IMR-90 (cell line): ENCODE measurements at regions not wholly inside any gene's neighbourhood (a gene's known extent, or its start where the extent isn't known, plus 50 kb on each side); places are given as distances from the start of the nearest gene placed in this dataset.

Experiments
- ATAC-seq: fragments of 200-7000 bp; cut with Tn5 transposase; 2 replicates; pipeline ENCODE4 v1.9.1; 2020; ENCODE audit warnings: low read depth, mild to moderate bottlenecking, moderate library complexity
- BruUV-seq: library from RNA; stranded (reverse); fragments of 400-500 nt; replicated peaks from 2 replicates; lab custom pipeline; 2021; lab: Mats Ljungman, UMichigan
- CTCF ChIA-PET: fragments of 300-600 bp; formaldehyde crosslinking; extraction: SDS; loops from one replicate; lab custom pipeline; 2021; ENCODE audit warnings: antibody characterized with exemption; lab: Yijun Ruan, JAX
- POLR2A ChIA-PET: fragments of 300-600 bp; sonication (Branson Sonifier 250); formaldehyde crosslinking; loops from one replicate; lab custom pipeline; 2022; ENCODE audit warnings: antibody characterized with exemption; ENCODE audit not compliant: unreplicated experiment; lab: Charles Lee
- DNase-seq: peaks from one replicate; pipeline ENCODE4 v3.0.0; 2013
- H2AFZ ChIP-seq: replicated peaks from 2 replicates; pipeline ENCODE3; 2013; ENCODE audit warnings: low read length, mild to moderate bottlenecking; ENCODE audit not compliant: poor library complexity
- H2AK5ac ChIP-seq: 2 replicates; pipeline ENCODE4 v1.6.1; 2013; ENCODE audit warnings: low read depth, low read length, inconsistent platforms
- H2AK9ac ChIP-seq: replicated peaks from 2 replicates; pipeline ENCODE3; 2013; ENCODE audit warnings: mild to moderate bottlenecking, low read depth, low read length, moderate library complexity; ENCODE audit not compliant: poor library complexity
- H2BK120ac ChIP-seq: 2 replicates; pipeline ENCODE4 v1.6.1; 2013; ENCODE audit warnings: low read depth, low read length, inconsistent platforms
- H2BK15ac ChIP-seq: 3 replicates; pipeline ENCODE4 v1.6.1; 2013; ENCODE audit warnings: low read depth, low read length, inconsistent platforms
- H2BK20ac ChIP-seq: 2 replicates; pipeline ENCODE4 v1.6.1; 2013; ENCODE audit warnings: low read depth, mild to moderate bottlenecking, inconsistent platforms, low read length, moderate library complexity
- H2BK5ac ChIP-seq: 2 replicates; pipeline ENCODE4 v1.6.1; 2013; ENCODE audit warnings: mild to moderate bottlenecking, low read depth, low read length, inconsistent platforms; ENCODE audit not compliant: poor library complexity, severe bottlenecking
- H3K14ac ChIP-seq: replicated peaks from 2 replicates; pipeline ENCODE4 v1.6.1; 2013; ENCODE audit warnings: low read depth, low read length, inconsistent platforms
- H3K18ac ChIP-seq: 2 replicates; pipeline ENCODE4 v1.6.1; 2013; ENCODE audit warnings: low read depth, low read length, control low read depth
- H3K23ac ChIP-seq: 2 replicates; pipeline ENCODE4 v1.6.1; 2013; ENCODE audit warnings: low read depth, low read length, inconsistent platforms
- H3K27ac ChIP-seq: 2 replicates; pipeline ENCODE4 v1.5.1; 2013; ENCODE audit warnings: mild to moderate bottlenecking, control low read depth, low read length; ENCODE audit not compliant: insufficient read depth
- H3K27me3 ChIP-seq: 2 replicates; pipeline ENCODE4 v1.6.1; 2013; ENCODE audit warnings: low read length; ENCODE audit not compliant: control insufficient read depth, insufficient read depth
- H3K36me3 ChIP-seq: 2 replicates; pipeline ENCODE4 v1.6.1; 2013; ENCODE audit warnings: low read length, mixed read lengths; ENCODE audit not compliant: control insufficient read depth, insufficient read depth
- H3K4ac ChIP-seq: 2 replicates; pipeline ENCODE4 v1.6.1; 2013; ENCODE audit warnings: low read depth, low read length, inconsistent platforms
- H3K4me1 ChIP-seq: 2 replicates; pipeline ENCODE4 v1.6.1; 2013; ENCODE audit warnings: low read length, mixed read lengths; ENCODE audit not compliant: control insufficient read depth, insufficient read depth
- H3K4me2 ChIP-seq: 2 replicates; pipeline ENCODE4 v1.6.1; 2013; ENCODE audit warnings: low read depth, mild to moderate bottlenecking, control low read depth, low read length, moderate library complexity
- H3K4me3 ChIP-seq: 2 replicates; pipeline ENCODE4 v1.5.1; 2013; ENCODE audit warnings: low read depth, mild to moderate bottlenecking, control low read depth, low read length, moderate library complexity; ENCODE audit not compliant: insufficient read depth
- H3K56ac ChIP-seq: 2 replicates; pipeline ENCODE4 v1.6.1; 2013; ENCODE audit warnings: low read length, inconsistent platforms; ENCODE audit not compliant: insufficient read depth; ENCODE audit errors: extremely low read depth
- H3K79me1 ChIP-seq, 2 experiments: 2 replicates each; pipeline ENCODE4 v1.6.1; 2013; ENCODE audit warnings: low read length in 2 of 2, inconsistent platforms in 1 of 2, low read depth in 1 of 2
- H3K9ac ChIP-seq: 2 replicates; pipeline ENCODE4 v1.6.1; 2013; ENCODE audit warnings: low read depth, low read length, control low read depth
- H3K9me1 ChIP-seq: 2 replicates; pipeline ENCODE4 v1.6.1; 2013; ENCODE audit warnings: low read length, inconsistent platforms; ENCODE audit not compliant: insufficient read depth
- H3K9me3 ChIP-seq: 2 replicates; pipeline ENCODE4 v1.6.1; 2013; ENCODE audit warnings: low read length; ENCODE audit not compliant: control insufficient read depth, insufficient read depth
- H4K20me1 ChIP-seq: 2 replicates; pipeline ENCODE4 v1.6.1; 2013; ENCODE audit warnings: low read length, inconsistent platforms; ENCODE audit not compliant: insufficient read depth
- H4K5ac ChIP-seq: 2 replicates; pipeline ENCODE4 v1.6.1; 2013; ENCODE audit warnings: mild to moderate bottlenecking, low read depth, low read length, control low read depth
- H4K8ac ChIP-seq, 2 experiments: 2 replicates each; pipeline ENCODE4 v1.6.1; 2013; ENCODE audit warnings: low read depth in 2 of 2, low read length in 2 of 2, control low read depth in 1 of 2, inconsistent platforms in 1 of 2
- H4K91ac ChIP-seq: 2 replicates; pipeline ENCODE4 v1.6.1; 2013; ENCODE audit warnings: low read depth, low read length, inconsistent platforms; ENCODE audit not compliant: insufficient read depth
- BHLHE40 ChIP-seq: fragments of 150-350 bp; IDR thresholded peaks from 2 replicates; pipeline ENCODE4 v1.6.1; 2016; ENCODE audit warnings: mild to moderate bottlenecking, low read depth, low read length
- CEBPB ChIP-seq: IDR thresholded peaks from 2 replicates; pipeline ENCODE4 v1.6.1; 2012; ENCODE audit warnings: low read depth, low read length, improper control_type of control experiment
- CHD1 ChIP-seq: IDR thresholded peaks from 2 replicates; pipeline ENCODE4 v1.6.1; 2012; ENCODE audit warnings: low read depth, low read length, improper control_type of control experiment
- ELK1 ChIP-seq: fragments of 150-350 bp; IDR thresholded peaks from 2 replicates; pipeline ENCODE4 v1.6.1; 2016; ENCODE audit warnings: low read depth, mild to moderate bottlenecking, low read length, moderate library complexity, borderline replicate concordance
- FOS ChIP-seq: fragments of 150-350 bp; IDR thresholded peaks from 2 replicates; pipeline ENCODE4 v1.6.1; 2016; ENCODE audit warnings: low read depth, low read length
- MAZ ChIP-seq: IDR thresholded peaks from 2 replicates; pipeline ENCODE4 v1.6.1; 2012; ENCODE audit warnings: low read depth, mild to moderate bottlenecking, low read length, improper control_type of control experiment, moderate library complexity, borderline replicate concordance
- NFE2L2 ChIP-seq: fragments of 150-350 bp; IDR thresholded peaks from 2 replicates; pipeline ENCODE4 v1.6.1; 2016; ENCODE audit warnings: low read depth, mild to moderate bottlenecking, low read length
- POLR2A ChIP-seq: IDR thresholded peaks from 2 replicates; pipeline ENCODE4 v1.6.1; 2012; ENCODE audit warnings: mild to moderate bottlenecking, low read depth, low read length
- RAD21 ChIP-seq: IDR thresholded peaks from 2 replicates; pipeline ENCODE4 v1.6.1; 2012; ENCODE audit warnings: low read length, improper control_type of control experiment
- RFX5 ChIP-seq: IDR thresholded peaks from 2 replicates; pipeline ENCODE4 v1.8.0; 2012; ENCODE audit warnings: low read depth, mild to moderate bottlenecking, low read length, moderate library complexity
- WGBS, 2 experiments: methylation state at CpG; one replicate each; pipeline versions ENCODE4 v1.1.5 to v1.1.7; 2013; ENCODE audit warnings: missing lambda C conversion rate in 2 of 2; ENCODE audit not compliant: insufficient read length in 1 of 2; ENCODE audit errors: extremely low coverage in 2 of 2; 5-methylcytosine and 5-hydroxymethylcytosine counted together
- dilution Hi-C: fragments of 300-500 bp; cut with HindIII; formaldehyde crosslinking; loops from one replicate; pipeline ENCODE4 v1.14.3; 2018; ENCODE audit warnings: low sequenced_read_pairs; ENCODE audit not compliant: unreplicated experiment
- in situ Hi-C: fragments of 300-500 bp; cut with MboI; formaldehyde crosslinking; loops from 3 replicates; pipeline ENCODE4 v1.14.3; 2019; ENCODE audit warnings: low sequenced_read_pairs, inconsistent platforms, mixed read lengths
- intact Hi-C: fragments of 100-400 bp; cut with micrococcal nuclease; formaldehyde crosslinking; loops from 2 replicates; pipeline ENCODE4 v1.10.0; 2022
- TF ChIP-seq, protein P1 (sequence below): fragments of 150-350 bp; IDR thresholded peaks from 2 replicates; pipeline ENCODE4 v1.6.1; 2017; ENCODE audit warnings: mild to moderate bottlenecking, antibody characterized with exemption, low read length, low read depth
- TF ChIP-seq, protein P2 (sequence below): conservative IDR thresholded peaks from 2 replicates; pipeline ENCODE4 v1.5.1; 2012; ENCODE audit warnings: mild to moderate bottlenecking, low read depth, low read length, improper control_type of control experiment

DNA sequence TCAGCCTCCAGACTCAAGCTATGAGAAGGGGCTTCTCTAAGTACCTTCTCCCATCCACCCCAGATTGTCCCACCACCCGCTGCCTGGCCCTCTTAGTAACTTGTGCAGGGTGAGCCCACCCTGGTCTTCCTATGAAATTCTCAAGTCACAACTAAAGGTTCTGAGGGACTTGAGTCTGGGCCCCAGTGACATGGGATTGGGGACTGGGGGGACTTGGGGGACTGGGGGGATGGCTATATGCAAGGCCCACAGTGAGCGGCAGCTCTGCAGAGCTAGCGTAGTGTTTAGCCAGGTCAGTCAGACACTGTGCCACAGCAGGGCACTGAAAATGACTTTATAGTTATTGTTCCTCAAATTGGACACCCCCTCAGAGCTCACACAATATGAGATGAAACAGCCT lies 622.3 kb upstream of the CADM1 start:
- DNase-seq (no peak), ATAC-seq (no peak)
- H3K14ac ChIP-seq: no peak overlapping the region
- no peak overlapping the region for H4K91ac ChIP-seq
- no peak overlapping the region for H2AK9ac ChIP-seq
- no peaks in the 10 kb centered on the region for H3K9me3 ChIP-seq
- no peak overlapping the region for H3K9ac ChIP-seq
- no peaks in the 10 kb centered on the region for H3K79me1 ChIP-seq
- no peak overlapping the region for H2BK20ac ChIP-seq
- H3K18ac ChIP-seq: no peak overlapping the region
- dilution Hi-C loops (no loop called here), intact Hi-C loops (no loop called here), in situ Hi-C loops (no loop called here)
- no peaks in the 10 kb centered on the region for H3K36me3 ChIP-seq
- no peak overlapping the region for H3K4me3 ChIP-seq
- no peak overlapping the region for H3K4ac ChIP-seq
- CTCF ChIA-PET: no interaction called here
- H2BK15ac ChIP-seq: no peak overlapping the region
- no peak overlapping the region for H3K4me2 ChIP-seq
- no peak overlapping the region for H3K27ac ChIP-seq
- no peaks in the 10 kb centered on the region for H3K9me1 ChIP-seq
- H3K27me3 ChIP-seq: no peaks in the 10 kb centered on the region
- H4K20me1 ChIP-seq: no peaks in the 10 kb centered on the region
- no CpG with 5 or more reads among the region's 3 CpGs for WGBS, 2 experiments
- H4K8ac ChIP-seq: no peak overlapping the region
- H3K56ac ChIP-seq: no peak overlapping the region
- no peak overlapping the region for H2AFZ ChIP-seq
- H2BK5ac ChIP-seq: no peak overlapping the region
- H3K4me1 ChIP-seq: no peaks in the 10 kb centered on the region
- no peak overlapping the region for H4K5ac ChIP-seq
- no TSS peak for BruUV-seq
- H2AK5ac ChIP-seq: no peak overlapping the region
- H2BK120ac ChIP-seq: no peak overlapping the region
- TF ChIP-seq ELK1: no peak
- no peak for TF ChIP-seq MAZ
- TF ChIP-seq, protein P1, sequence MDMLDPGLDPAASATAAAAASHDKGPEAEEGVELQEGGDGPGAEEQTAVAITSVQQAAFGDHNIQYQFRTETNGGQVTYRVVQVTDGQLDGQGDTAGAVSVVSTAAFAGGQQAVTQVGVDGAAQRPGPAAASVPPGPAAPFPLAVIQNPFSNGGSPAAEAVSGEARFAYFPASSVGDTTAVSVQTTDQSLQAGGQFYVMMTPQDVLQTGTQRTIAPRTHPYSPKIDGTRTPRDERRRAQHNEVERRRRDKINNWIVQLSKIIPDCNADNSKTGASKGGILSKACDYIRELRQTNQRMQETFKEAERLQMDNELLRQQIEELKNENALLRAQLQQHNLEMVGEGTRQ: no peak
- no peak for TF ChIP-seq CHD1
- TF ChIP-seq RFX5: no peak
- no peak for TF ChIP-seq CEBPB
- TF ChIP-seq BHLHE40: no peak
- no peak for TF ChIP-seq NFE2L2
- TF ChIP-seq, protein P2, sequence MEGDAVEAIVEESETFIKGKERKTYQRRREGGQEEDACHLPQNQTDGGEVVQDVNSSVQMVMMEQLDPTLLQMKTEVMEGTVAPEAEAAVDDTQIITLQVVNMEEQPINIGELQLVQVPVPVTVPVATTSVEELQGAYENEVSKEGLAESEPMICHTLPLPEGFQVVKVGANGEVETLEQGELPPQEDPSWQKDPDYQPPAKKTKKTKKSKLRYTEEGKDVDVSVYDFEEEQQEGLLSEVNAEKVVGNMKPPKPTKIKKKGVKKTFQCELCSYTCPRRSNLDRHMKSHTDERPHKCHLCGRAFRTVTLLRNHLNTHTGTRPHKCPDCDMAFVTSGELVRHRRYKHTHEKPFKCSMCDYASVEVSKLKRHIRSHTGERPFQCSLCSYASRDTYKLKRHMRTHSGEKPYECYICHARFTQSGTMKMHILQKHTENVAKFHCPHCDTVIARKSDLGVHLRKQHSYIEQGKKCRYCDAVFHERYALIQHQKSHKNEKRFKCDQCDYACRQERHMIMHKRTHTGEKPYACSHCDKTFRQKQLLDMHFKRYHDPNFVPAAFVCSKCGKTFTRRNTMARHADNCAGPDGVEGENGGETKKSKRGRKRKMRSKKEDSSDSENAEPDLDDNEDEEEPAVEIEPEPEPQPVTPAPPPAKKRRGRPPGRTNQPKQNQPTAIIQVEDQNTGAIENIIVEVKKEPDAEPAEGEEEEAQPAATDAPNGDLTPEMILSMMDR: no peak
- no peak for TF ChIP-seq POLR2A
- TF ChIP-seq FOS: no peak
- no peak for TF ChIP-seq RAD21
- no peak overlapping the region for H3K23ac ChIP-seq
- POLR2A ChIA-PET: no interaction called here
